GM18517 (cell line): ENCODE measurements at regions not wholly inside any gene's neighbourhood (a gene's known extent, or its start where the extent isn't known, plus 50 kb on each side); places are given as distances from the start of the nearest gene placed in this dataset.

ENCODE experiments used
- ATAC-seq: cut with Tn5 transposase; IDR thresholded peaks from one replicate; pipeline ENCODE4 v1.9.1; 2021; ENCODE audit warnings: mild to moderate bottlenecking, moderate library complexity; ENCODE audit not compliant: unreplicated experiment

- no peak for ATAC-seq
Measured at GRCh38 chr3:113136071-113136470, 75.3 kb upstream of the BOC start.

GRCh38 chr3:113136544-113136943 lies 74.8 kb upstream of the BOC start:
- no peak for ATAC-seq

DNA sequence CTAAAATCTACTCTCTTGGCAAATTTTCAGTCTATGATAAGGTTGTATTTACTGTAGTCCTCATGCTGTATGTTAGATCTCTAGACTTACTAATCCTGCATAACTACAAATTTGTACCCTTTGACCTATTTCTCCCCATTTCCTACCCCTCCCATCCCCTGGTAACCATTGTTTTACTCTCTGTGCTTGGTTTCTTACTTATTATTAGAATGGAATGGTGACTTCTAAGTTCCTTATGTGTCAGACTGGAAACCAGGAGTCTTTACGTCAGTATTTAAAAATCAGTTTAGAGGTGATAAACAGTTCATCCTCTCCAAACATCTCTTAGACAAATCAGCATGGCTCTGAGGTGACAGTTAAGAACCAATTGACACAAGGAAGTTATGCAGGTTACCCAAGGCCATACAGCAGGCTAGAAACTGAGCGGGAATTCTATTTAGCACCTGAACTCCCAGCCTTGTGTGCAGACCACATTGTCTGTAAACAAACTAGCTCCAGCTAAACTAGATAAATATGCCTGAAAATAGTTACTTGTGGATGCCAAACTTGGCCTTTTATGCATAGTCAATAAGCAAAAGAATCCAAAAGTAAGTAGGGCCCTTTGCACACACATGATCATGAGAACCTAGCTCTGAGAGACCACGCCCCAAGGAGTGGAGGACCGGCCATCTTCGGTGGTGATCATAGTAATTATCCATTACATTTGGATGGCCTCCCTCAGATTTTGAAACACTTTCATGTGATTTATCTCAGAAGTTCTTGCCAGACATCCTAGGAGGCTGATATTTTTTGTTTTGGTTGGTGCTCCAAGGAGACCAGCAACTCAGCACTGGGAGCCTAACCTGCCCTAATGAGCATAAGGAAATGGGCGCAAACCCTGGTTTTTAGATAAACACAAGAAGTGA lies 72.3 kb upstream of the BOC start:
- no peak for ATAC-seq

GRCh38 chr3:113140876-113141275 lies 70.5 kb upstream of the BOC start:
- no peak for ATAC-seq

- no peak for ATAC-seq
Measured at GRCh38 chr3:113141543-113141942, 69.8 kb upstream of the BOC start.

- no peak for ATAC-seq
Measured at GRCh38 chr3:113142476-113142875, 68.9 kb upstream of the BOC start.

DNA sequence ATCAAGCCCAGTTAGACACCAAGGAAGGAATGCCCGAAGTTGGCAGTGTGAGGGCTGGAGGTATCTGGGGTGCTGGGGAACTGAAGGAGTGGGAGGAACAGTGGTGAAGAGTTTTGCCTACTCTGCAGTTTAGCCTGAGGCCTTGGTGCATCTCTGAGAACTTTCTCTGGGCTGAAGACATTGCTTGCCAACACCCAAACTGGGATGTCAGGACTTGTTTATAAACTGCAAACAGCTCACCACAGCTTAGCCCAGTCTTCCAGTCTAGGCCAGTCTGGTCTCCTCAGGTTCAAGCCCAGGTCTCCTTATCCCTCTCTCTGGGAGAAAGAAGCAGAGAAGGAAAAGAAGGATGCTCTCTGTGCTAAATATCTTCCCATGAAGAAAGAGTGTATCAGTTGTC lies 68.0 kb upstream of the BOC start:
- ATAC-seq = no peak

DNA sequence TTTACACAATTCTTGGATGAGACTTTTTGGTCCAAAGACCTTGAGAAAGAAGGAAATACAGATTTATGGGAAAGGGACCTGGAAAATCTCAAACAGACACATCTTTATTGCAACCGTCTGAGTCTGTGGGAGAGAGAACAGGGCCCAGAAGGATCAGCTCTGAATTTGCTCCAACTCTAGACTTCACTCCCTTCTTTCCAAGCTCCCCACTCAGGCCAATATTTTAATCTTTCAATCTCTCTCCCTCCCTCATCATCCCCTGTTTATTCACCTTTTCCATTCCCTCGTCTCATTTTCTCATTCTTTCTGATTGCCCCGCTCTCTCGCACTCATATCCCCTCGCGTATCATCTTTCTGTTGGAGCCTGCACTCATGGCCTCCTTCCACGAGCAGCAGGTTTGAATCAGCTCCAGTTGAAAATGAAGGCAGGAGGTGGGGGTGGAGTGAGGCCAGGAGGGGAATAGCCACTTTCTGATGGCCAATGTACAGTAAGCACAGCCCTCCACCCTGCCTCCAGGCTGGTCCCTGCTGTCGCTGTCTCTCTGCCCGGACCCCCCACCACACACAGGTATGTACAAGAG lies 63.6 kb upstream of the BOC start:
- no peak for ATAC-seq

GRCh38 chr3:113148284-113148683 lies 63.1 kb upstream of the BOC start:
- ATAC-seq = no peak

GRCh38 chr3:113150250-113150649 lies 61.1 kb upstream of the BOC start:
- no peak for ATAC-seq

- no peak for ATAC-seq
Measured at GRCh38 chr3:113151461-113152031, 59.8 kb upstream of the BOC start.

GRCh38 chr3:113152849-113153248 lies 58.5 kb upstream of the BOC start:
- no peak for ATAC-seq

DNA sequence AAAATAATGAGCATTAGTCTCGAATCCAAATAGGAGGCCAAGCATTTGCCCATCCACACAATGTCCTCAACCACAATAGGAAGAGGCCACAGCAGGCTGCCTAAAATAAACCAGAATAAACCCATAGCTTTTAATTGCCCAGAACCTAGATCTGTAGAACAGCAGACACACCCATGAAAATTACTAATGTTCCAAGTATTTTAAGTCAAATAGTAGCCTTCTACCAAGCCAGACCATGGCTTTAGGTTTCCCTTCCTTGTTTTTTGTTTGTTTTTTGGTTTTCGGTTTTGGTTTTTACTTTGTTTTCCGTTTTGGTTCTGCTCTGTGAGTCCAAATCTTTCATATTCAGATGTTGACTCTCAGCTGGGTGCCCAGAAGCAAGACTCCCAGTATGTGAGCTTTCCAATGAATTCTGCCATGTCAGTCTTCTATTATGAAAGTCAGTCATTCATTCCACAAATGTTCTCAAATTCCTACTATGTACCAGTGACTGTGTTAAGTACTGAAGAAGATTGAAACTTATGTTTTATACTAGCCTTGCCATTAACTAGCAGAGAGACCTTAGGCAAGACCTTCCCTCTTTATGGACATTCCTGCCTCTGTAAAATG lies 57.8 kb upstream of the BOC start:
- ATAC-seq = peak; percentile 98

- ATAC-seq = no peak
Measured at GRCh38 chr3:113156816-113157333, 54.5 kb upstream of the BOC start.

DNA sequence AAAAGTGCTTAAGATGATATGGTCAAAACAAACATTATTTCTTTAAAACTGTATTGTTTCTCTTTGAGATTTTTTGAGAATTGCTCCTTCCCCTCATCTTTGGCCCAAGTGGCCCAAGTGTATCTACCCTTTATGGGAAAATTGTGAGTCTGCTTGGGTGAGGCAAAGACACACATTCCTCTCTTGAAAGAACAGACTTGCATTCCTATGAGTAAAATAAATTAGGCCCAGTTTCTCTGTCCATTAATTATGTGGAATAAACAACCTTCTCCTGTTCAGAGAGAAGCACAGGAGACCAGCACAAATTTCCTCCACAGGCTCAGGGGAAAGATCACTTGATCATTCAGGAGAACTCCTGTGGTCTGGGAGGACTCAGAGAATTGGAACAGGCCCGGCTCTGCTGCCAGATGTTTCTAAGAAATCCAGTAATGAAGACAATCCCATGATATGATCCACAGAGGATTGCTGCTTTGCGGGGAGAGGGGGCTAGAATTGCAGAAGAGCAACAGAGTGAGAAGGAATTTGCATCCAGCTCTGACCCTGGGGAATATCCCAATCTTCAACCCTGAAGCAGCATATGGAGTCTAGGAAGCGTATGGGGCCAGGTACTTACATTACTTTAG lies 53.8 kb upstream of the BOC start:
- no peak for ATAC-seq

DNA sequence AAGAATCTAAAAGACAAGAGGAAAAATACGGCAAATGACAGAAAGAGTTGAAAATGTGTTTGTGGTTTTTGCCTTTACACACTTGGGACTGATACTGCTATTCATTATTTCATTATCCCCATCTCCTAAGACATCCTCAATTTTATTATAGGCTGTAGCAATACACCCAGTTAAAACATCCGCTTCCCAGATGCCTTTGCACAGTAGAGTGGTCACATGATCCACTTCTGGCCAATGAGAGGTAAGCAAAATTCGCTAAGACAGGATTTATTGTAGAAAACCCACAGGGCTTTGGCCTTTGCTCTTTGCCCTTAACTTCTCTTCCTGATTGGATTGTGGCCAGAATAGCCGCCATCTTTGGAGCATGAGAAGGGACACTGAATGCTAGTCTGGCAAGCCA lies 53.2 kb upstream of the BOC start:
- ATAC-seq = no peak
